H1 (cell line): ENCODE measurements at regions not wholly inside any gene's neighbourhood (a gene's known extent, or its start where the extent isn't known, plus 50 kb on each side); places are given as distances from the start of the nearest gene placed in this dataset.

Experiments
- EP300 ChIP-seq, 2 experiments: IDR thresholded peaks; 1 replicate in 1 of 2; 2 replicates in 1 of 2; pipeline ENCODE4 v1.6.1; 2011 to 2012; ENCODE audit warnings: low read depth in 2 of 2, low read length in 2 of 2, mild to moderate bottlenecking in 2 of 2, borderline replicate concordance in 1 of 2, inconsistent platforms in 1 of 2, moderate library complexity in 1 of 2
- POLR2A ChIP-seq, 2 experiments: IDR thresholded peaks; 1 replicate in 1 of 2; 2 replicates in 1 of 2; pipeline ENCODE4 v1.6.1; 2011; ENCODE audit warnings: low read depth in 2 of 2, low read length in 2 of 2, mild to moderate bottlenecking in 2 of 2; ENCODE audit errors: control extremely low read depth in 1 of 2
- SAP30 ChIP-seq: fragments of 300-600 bp; sonication (generic); IDR thresholded peaks from 2 replicates; pipeline ENCODE4 v1.7.1; 2012; ENCODE audit warnings: low read length, moderate library complexity, mild to moderate bottlenecking, inconsistent platforms; ENCODE audit not compliant: insufficient read depth, insufficient replicate concordance

DNA sequence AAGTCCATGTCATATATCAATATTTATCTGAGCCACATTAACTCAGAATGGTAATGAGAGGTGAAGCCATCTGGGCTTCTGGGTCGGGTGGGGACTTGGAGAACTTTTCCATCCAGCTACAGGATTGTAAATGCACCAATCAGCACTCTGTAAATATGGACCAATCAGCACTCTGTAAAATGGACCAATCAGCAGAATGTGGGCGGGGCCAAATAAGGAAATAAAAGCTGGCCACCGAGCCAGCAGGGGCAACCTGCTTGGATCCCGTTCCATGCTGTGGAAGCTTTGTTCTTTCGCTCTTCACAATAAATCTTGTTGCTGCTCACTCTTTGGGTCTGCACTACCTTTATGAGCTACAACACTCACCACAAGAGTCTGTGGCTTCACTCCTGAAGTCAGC lies 253.4 kb downstream of the JRKL start:
- no peak for TF ChIP-seq SAP30
- TF ChIP-seq EP300 (IDR thresholded peaks at IDR 0.05; ENCODE audit: borderline replicate concordance in 1 of 2, low read depth in 2 of 2, low read length in 2 of 2), result no peak
- TF ChIP-seq POLR2A (IDR thresholded peaks at IDR 0.05; ENCODE audit: control extremely low read depth in 1 of 2, low read depth in 2 of 2, low read length in 2 of 2), result no peak
